GM19023 (cell line): ENCODE measurements at regions not wholly inside any gene's neighbourhood (a gene's known extent, or its start where the extent isn't known, plus 50 kb on each side); places are given as distances from the start of the nearest gene placed in this dataset.

Experiments used
- ATAC-seq: cut with Tn5 transposase; IDR thresholded peaks from one replicate; pipeline ENCODE4 v1.9.1; 2021; ENCODE audit warnings: mild to moderate bottlenecking, moderate library complexity; ENCODE audit not compliant: unreplicated experiment

GRCh38 chr18:44186001-44186400 is 494.7 kb upstream of the SETBP1 start:
- ATAC-seq = no peak

- no peak for ATAC-seq
These were observed 493.6 kb upstream of the SETBP1 start for GRCh38 chr18:44187090-44187489.

GRCh38 chr18:44195394-44196140 is 485.1 kb upstream of the SETBP1 start:
- no peak for ATAC-seq

GRCh38 chr18:44197832-44198611 is 482.7 kb upstream of the SETBP1 start:
- no peak for ATAC-seq

GRCh38 chr18:44198612-44199284 is 481.9 kb upstream of the SETBP1 start:
- ATAC-seq = no peak

- no peak for ATAC-seq
These were observed 467.4 kb upstream of the SETBP1 start for GRCh38 chr18:44213293-44213692.

GRCh38 chr18:44214396-44214795 is 466.3 kb upstream of the SETBP1 start:
- ATAC-seq = no peak

- no peak for ATAC-seq
These were observed 464.5 kb upstream of the SETBP1 start for GRCh38 chr18:44216169-44216568.

- no peak for ATAC-seq
These were observed 453.2 kb upstream of the SETBP1 start for GRCh38 chr18:44227501-44227900.

- no peak for ATAC-seq
These were observed 451.0 kb upstream of the SETBP1 start for GRCh38 chr18:44229693-44230108.

GRCh38 chr18:44231936-44232335 is 448.8 kb upstream of the SETBP1 start:
- no peak for ATAC-seq

GRCh38 chr18:44232500-44232899 is 448.2 kb upstream of the SETBP1 start:
- ATAC-seq = no peak

GRCh38 chr18:44238454-44238853 is 442.2 kb upstream of the SETBP1 start:
- ATAC-seq = no peak

- no peak for ATAC-seq
These were observed 441.8 kb upstream of the SETBP1 start for GRCh38 chr18:44238911-44239310.

- ATAC-seq = no peak
These were observed 439.7 kb upstream of the SETBP1 start for GRCh38 chr18:44241020-44241419.

- ATAC-seq = no peak
These were observed 435.7 kb upstream of the SETBP1 start for GRCh38 chr18:44245019-44245418.

- ATAC-seq = no peak
These were observed 434.7 kb upstream of the SETBP1 start for GRCh38 chr18:44246001-44246400.

- no peak for ATAC-seq
These were observed 422.6 kb upstream of the SETBP1 start for GRCh38 chr18:44258086-44258485.

- ATAC-seq = no peak
These were observed 422.1 kb upstream of the SETBP1 start for GRCh38 chr18:44258576-44258975.

GRCh38 chr18:44259610-44260009 is 421.1 kb upstream of the SETBP1 start:
- ATAC-seq = no peak

- no peak for ATAC-seq
These were observed 415.3 kb upstream of the SETBP1 start for GRCh38 chr18:44265437-44265836.

- ATAC-seq = no peak
These were observed 407.4 kb upstream of the SETBP1 start for GRCh38 chr18:44273298-44273697.
